ENCODE measurements at regions not wholly inside any gene's neighbourhood (a gene's known extent, or its start where the extent isn't known, plus 50 kb on each side); places are given as distances from the start of the nearest gene placed in this dataset.

DNA sequence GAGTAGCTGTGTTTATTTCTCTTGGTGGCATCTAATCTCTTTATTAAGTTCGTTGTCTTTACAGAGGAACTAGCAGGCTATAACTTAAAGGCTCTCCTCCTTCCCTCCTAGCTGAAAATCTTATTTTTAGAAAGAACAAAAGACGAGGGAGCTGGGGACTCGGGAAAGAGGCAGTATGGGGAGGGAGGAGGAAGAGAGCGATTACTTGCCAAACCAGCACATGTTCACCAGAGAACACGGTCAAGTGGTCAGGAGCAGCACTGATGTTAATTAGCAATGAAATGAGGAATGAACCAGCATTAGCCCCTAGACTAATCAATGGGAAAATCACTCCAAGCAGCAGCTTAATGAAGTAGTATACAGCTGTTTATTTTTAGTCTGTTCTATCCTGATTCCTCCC lies 171.3 kb upstream of the ESRRG start:
- no peak for TF ChIP-seq MAX (IDR thresholded peaks at IDR 0.05)
- no peak for TF ChIP-seq CREB1 (IDR thresholded peaks at IDR 0.05; ENCODE audit: low read depth)
- no peak for TF ChIP-seq RAD21 (IDR thresholded peaks at IDR 0.05; ENCODE audit: low read depth)
